Stimulated activated CD4-positive, alpha-beta T cell treated with anti-CD3 and anti-CD28 coated beads, Interleukin-12 subunit alpha, Interleukin-12 subunit beta, amount 100 ng/mL, for 4 hours (primary cell): ENCODE measurements at regions not wholly inside any gene's neighbourhood (a gene's known extent, or its start where the extent isn't known, plus 50 kb on each side); places are given as distances from the start of the nearest gene placed in this dataset.

ENCODE experiments used
- DNase-seq: peaks from one replicate; pipeline ENCODE4 v3.0.0-alpha.2; 2020

GRCh38 chr2:43127208-43127940 lies 99.0 kb downstream of the ZFP36L2 start:
- peak; percentile 94 for DNase-seq

GRCh38 chr2:43126817-43127207 lies 99.6 kb downstream of the ZFP36L2 start:
- no peak for DNase-seq

- DNase-seq, result no peak
Measured at GRCh38 chr2:43125090-43125998, 101.1 kb downstream of the ZFP36L2 start.

- DNase-seq, result no peak
Measured at GRCh38 chr2:43124687-43125057, 101.7 kb downstream of the ZFP36L2 start.

GRCh38 chr2:43123981-43124686 lies 102.3 kb downstream of the ZFP36L2 start:
- DNase-seq, result no peak

GRCh38 chr2:43123486-43123885 lies 102.9 kb downstream of the ZFP36L2 start:
- DNase-seq, result no peak

DNA sequence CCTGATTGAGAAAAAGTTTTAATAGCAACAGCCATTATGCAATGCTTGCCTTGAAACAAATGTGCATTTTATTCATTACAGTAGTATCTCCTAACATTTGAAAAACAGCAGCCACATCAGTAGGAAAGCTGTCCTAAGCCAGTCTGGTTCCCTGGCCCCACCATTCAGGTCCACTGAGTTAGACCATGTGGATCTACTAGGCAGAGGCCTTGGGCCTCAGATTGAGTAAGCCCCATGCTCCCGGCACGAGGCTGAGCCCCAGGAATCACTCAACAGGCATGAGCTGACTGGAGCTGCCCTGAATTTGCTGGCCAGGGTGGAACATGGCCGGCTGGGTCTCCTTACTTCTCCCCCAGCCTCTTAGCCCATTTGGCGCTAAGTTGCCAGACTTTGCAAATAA lies 103.4 kb downstream of the ZFP36L2 start:
- DNase-seq, result no peak

DNA sequence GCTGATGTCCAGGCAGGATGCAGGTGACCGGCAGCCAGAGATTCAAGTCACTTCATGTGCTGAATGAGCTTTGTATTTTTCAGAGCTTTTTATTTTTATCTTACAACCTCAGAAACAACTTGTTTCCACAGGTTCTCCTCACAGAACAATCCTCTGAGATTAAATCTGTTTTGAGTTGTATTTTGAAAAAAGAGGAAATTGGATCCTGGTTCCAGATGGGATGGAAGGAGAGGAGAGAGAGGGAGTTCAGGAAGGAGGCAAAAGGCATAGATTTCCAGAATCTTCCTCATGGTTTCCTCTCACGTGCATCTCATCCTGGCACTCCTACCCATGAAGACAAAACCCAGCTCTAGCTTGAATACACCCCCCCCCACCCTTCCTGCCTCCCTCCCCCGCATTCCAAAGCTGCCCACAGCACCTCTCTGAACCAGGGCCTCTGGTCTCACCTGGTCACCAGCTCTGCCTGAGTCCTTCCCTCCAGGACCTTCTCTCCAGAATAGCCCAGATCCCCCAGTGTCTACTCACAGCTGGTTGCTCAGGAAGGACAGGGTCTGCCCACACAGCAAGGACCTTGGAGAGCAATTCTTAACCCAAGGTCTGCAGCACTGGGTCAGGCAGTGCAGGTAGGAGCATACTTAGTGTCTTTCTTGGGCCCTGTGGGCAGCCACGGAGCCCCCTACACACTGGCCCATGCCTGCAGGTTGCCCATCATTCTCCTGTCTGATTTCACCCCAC lies 104.7 kb downstream of the ZFP36L2 start:
- DNase-seq, result no peak

DNA sequence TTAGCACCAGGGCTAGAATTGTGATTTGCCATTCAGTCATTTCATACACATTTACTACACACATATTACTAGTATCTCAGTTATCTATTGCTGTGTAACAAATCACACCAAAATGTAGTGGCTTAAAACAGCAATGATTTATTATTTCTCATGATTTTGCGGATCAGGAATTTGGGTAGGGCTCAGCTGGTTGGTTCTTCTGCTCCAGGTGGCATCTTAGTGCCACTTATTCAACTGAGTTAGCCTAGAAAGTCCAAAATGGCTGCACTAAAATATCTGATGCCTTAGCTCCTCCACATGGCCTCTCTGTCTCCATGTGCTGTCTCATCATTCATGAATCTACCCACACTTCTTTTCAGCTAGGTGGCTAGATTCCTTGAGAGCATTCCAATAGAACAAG lies 107.1 kb downstream of the ZFP36L2 start:
- DNase-seq, result no peak

GRCh38 chr2:43117521-43118143 lies 108.8 kb downstream of the ZFP36L2 start:
- DNase-seq, result no peak

DNA sequence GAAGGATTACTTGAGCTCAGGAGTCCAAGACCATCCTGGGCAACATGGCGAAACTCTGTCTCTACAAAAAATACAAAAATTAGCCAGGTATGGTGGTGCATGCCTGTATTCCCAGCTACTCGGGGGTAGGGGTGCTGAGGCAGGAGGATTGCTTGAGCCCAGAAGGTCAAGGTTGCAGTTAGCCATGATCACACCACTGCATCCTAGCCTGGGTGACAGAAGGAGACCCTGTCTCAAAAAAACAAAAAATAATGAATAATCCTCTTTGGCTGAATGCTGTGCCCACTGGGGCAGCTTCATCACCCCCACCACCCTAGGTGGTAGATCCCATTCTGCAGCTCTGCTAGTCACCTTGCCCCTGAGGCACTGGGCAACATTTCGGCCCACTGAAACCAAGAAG lies 109.4 kb downstream of the ZFP36L2 start:
- DNase-seq, result no peak

DNA sequence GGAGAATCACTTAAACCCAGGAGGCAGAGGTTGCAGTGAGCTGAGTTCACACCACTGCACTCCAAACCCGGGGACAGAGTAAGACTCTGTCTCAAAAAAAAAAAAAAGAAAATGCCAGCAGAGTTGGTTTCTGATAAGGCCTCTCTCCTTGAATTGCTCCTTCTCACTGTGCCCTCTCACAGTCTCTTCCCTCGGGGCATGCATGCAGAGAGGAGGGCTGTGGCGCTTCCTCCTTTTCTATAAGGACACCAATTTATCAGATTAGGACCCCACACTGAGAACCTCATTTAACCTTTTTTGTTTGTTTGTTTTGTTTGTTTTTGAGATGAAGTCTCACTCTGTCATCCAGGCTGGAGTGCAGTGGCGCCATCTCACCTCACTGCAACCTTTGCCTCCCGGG lies 110.5 kb downstream of the ZFP36L2 start:
- no peak for DNase-seq

GRCh38 chr2:43114210-43114609 lies 112.2 kb downstream of the ZFP36L2 start:
- DNase-seq, result no peak

GRCh38 chr2:43111788-43112554 lies 114.4 kb downstream of the ZFP36L2 start:
- DNase-seq, result no peak

GRCh38 chr2:43110442-43110871 lies 115.9 kb downstream of the ZFP36L2 start:
- DNase-seq, result no peak

DNA sequence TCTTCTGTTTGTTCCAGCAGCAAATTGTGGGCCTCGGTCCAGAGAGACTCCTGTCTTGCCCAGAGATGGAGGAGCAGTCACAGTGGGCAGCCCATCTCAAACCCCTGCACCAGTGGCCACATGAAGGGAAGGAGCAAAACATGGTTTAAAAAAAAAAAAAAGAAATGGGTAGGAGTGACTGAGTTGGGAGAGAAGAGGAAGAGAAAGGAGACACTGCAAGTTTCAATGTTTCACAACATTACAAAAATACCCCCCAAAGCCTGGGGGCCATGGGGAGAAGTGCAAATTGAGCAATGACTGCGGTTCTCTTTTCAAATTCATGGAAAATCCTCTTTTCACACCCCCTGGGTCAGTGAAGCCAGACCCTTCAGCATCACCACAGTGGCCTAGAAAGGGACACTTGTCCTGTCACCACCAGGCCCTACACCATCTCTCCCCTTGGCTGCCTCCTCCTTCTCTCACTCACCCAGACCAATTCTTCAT lies 117.1 kb downstream of the ZFP36L2 start:
- DNase-seq, result no peak

DNA sequence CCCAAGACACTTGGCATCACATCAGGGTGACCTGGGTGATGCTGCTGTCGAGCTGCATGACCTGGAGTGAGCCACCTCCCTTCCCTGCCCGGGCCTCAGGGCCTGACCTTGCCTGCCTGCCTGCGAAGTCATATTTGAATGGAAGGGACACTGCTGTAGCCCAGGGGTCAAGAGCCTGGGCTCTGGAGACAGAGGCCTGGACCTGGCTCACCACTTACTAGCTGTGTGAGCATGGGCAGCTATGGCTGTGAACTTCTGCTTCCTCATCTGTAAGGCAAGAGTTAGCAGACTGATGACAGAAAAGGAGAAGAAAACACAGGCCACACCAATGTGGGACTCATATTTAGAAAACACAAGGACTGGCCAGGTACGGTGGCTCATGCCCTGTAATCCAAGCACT lies 118.7 kb downstream of the ZFP36L2 start:
- no peak for DNase-seq

- DNase-seq, result no peak
Measured at GRCh38 chr2:43106559-43107527, 119.6 kb downstream of the ZFP36L2 start.

DNA sequence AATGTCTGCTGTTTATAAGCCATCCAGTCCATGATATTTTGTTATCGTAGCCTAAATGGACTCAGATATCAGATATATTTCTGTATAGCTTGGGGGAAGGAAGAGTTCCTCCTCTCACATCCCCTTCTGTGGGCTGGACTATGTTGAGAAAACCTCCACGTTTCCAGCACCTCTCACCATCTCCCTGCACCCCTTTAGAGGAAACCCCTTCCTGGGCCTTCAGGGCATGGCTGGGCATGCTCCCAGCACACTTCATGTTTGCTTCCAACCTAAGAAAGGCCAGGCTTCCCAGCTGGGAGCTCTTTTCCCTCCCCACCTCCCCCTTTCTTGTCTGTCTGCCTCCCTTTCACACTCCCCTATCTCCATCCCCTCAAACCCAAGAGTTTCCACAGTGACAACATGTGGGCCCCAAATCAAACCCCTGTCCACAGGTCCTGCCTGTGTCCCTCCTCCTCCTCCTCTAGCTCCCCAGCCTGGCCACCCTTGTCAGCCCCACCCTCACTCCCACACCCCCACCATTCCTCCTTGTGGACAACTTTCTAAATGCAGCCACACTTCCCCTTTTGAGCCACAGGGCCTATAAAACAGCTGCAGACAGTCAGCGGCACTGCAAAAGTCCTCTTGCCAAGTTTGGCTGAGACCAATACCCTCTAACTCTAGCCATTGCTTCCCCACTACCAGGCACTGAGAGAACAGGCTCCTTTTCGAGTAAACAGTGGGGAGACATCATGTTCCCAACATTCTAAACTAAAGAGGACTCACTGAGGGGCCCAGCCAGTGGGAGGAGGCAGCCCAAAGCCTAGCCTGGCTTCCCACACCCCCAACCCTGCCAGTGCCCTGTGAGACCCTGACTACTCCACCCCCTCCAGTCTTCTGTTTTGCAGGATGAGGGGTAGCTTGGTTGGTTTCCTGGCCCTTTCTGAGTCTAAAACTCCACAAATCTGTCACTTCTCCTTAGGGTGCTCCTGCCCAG lies 120.5 kb downstream of the ZFP36L2 start:
- no peak for DNase-seq
